HCT116 (cell line): ENCODE measurements at regions not wholly inside any gene's neighbourhood (a gene's known extent, or its start where the extent isn't known, plus 50 kb on each side); places are given as distances from the start of the nearest gene placed in this dataset.

ENCODE experiments used
- ATAC-seq: fragments of 200-7000 bp; cut with Tn5 transposase; 2 replicates; pipeline ENCODE4 v1.9.1; 2020; ENCODE audit warnings: mild to moderate bottlenecking, moderate library complexity
- BruUV-seq: library from RNA; stranded (reverse); fragments of 400-500 nt; replicated peaks from 2 replicates; lab custom pipeline; 2021; lab: Mats Ljungman, UMichigan
- CTCF ChIA-PET: fragments of 300-600 bp; sonication (Branson Sonifier 250); formaldehyde crosslinking; loops from one replicate; lab custom pipeline; 2021; ENCODE audit warnings: antibody characterized with exemption; lab: Charles Lee
- POLR2A ChIA-PET: fragments of 300-600, 350-600 bp; sonication (Branson Sonifier 250); formaldehyde crosslinking; loops from one replicate; lab custom pipeline; 2021; ENCODE audit warnings: antibody characterized with exemption; lab: Charles Lee
- RAD21 ChIA-PET, 2 experiments: fragments of 300-600 bp; sonication (Branson Sonifier 250); formaldehyde crosslinking; loops; one replicate each; lab custom pipeline; 2023; ENCODE audit warnings: low total read pairs in 2 of 2; ENCODE audit not compliant: uncharacterized antibody in 2 of 2, unreplicated experiment in 2 of 2, low non-redundant PET in 1 of 2; lab: Charles Lee
- DNase-seq: peaks from one replicate; pipeline ENCODE4 v3.0.0-alpha.2; 2010; ENCODE audit warnings: low read depth, low spot score
- H2AFZ ChIP-seq: fragments of 200-600 bp; shearing (Covaris generic), sonication (generic); 2 replicates; pipeline ENCODE4 v1.6.1; 2017; ENCODE audit warnings: low read depth, mixed run types, mixed read lengths, antibody characterized with exemption, low read length; ENCODE audit not compliant: poor library complexity, severe bottlenecking
- H3K27ac ChIP-seq: 2 replicates; pipeline ENCODE4 v1.5.1; 2012; ENCODE audit warnings: low read depth, low read length
- H3K27me3 ChIP-seq: fragments of 200-600 bp; sonication (generic); 2 replicates; pipeline ENCODE4 v1.6.1; 2016; ENCODE audit warnings: mixed run types, low read length, mixed read lengths; ENCODE audit not compliant: insufficient read depth
- H3K36me3 ChIP-seq, 2 experiments: fragments of 200-500 bp in 1 of 2; fragments of 200-600 bp in 1 of 2; sonication (Bioruptor generic) in 1 of 2; sonication (generic) in 1 of 2; 2 replicates each; pipeline versions ENCODE4 v1.5.1 to v1.6.1; 2014 to 2016; ENCODE audit warnings: low read length in 2 of 2, inconsistent platforms in 1 of 2, mixed read lengths in 1 of 2, mixed run types in 1 of 2; ENCODE audit not compliant: insufficient read depth in 2 of 2, control insufficient read depth in 1 of 2
- H3K4me1 ChIP-seq, 2 experiments: fragments of 200-600 bp in 1 of 2; sonication (generic) in 1 of 2; 2 replicates each; pipeline versions ENCODE4 v1.5.1 to v1.6.1; 2012 to 2017; ENCODE audit warnings: low read length in 2 of 2, inconsistent platforms in 1 of 2, mild to moderate bottlenecking in 1 of 2, mixed read lengths in 1 of 2, mixed run types in 1 of 2, moderate library complexity in 1 of 2; ENCODE audit not compliant: insufficient read depth in 2 of 2, control insufficient read depth in 1 of 2
- H3K4me2 ChIP-seq: fragments of 200-600 bp; sonication (generic); 2 replicates; pipeline ENCODE4 v1.6.1; 2017; ENCODE audit warnings: mixed run types, low read length, mixed read lengths
- H3K4me3 ChIP-seq, 2 experiments: fragments of 200-600 bp in 1 of 2; sonication (generic) in 1 of 2; replicated peaks in 1 of 2; 2 replicates each; pipeline ENCODE4 v1.5.1; 2011 to 2016; ENCODE audit warnings: low read length in 2 of 2, control low read depth in 1 of 2, low read depth in 1 of 2, mild to moderate bottlenecking in 1 of 2, mixed read lengths in 1 of 2, mixed run types in 1 of 2
- H3K79me2 ChIP-seq: fragments of 200-600 bp; sonication (generic); 2 replicates; pipeline ENCODE4 v1.6.1; 2017; ENCODE audit warnings: mild to moderate bottlenecking, mixed run types, low read length, moderate library complexity, mixed read lengths; ENCODE audit not compliant: insufficient read depth
- H3K9ac ChIP-seq: fragments of 200-600 bp; sonication (generic); 2 replicates; pipeline ENCODE4 v1.6.1; 2016; ENCODE audit warnings: low read length, mixed read lengths
- H3K9me2 ChIP-seq: fragments of 200-600 bp; sonication (generic), shearing (Covaris generic); 2 replicates; pipeline ENCODE4 v1.6.1; 2017; ENCODE audit warnings: mixed run types, mild to moderate bottlenecking, moderate library complexity; ENCODE audit not compliant: insufficient read depth
- H3K9me3 ChIP-seq, 2 experiments: fragments of 200-500 bp in 1 of 2; fragments of 200-600 bp in 1 of 2; sonication (Bioruptor generic) in 1 of 2; sonication (generic) in 1 of 2; 2 replicates each; pipeline ENCODE4 v1.6.1; 2014 to 2017; ENCODE audit warnings: low read length in 2 of 2, mixed read lengths in 2 of 2, inconsistent platforms in 1 of 2, low read depth in 1 of 2, mild to moderate bottlenecking in 1 of 2, mixed run types in 1 of 2, moderate library complexity in 1 of 2; ENCODE audit not compliant: control insufficient read depth in 1 of 2, insufficient read depth in 1 of 2
- H4K20me1 ChIP-seq: fragments of 200-600 bp; sonication (generic), shearing (Covaris generic); 2 replicates; pipeline ENCODE4 v1.6.1; 2017; ENCODE audit warnings: mixed run types, mild to moderate bottlenecking, moderate library complexity; ENCODE audit not compliant: insufficient read depth
- ATF3 ChIP-seq: IDR thresholded peaks from 2 replicates; pipeline ENCODE4 v1.6.1; 2012
- CEBPB ChIP-seq: IDR thresholded peaks from 2 replicates; pipeline ENCODE4 v1.6.1; 2012; ENCODE audit warnings: low read depth
- CTCF ChIP-seq, 3 experiments: fragments of 200-600 bp in 1 of 3; sonication (generic) in 1 of 3; IDR thresholded peaks in 2 of 3; conservative IDR thresholded peaks in 1 of 3; 2 replicates each; pipeline ENCODE4 v1.5.1; 2012 to 2017; ENCODE audit warnings: low read depth in 2 of 3, low read length in 2 of 3, antibody characterized with exemption in 1 of 3, borderline replicate concordance in 1 of 3, control low read depth in 1 of 3, mild to moderate bottlenecking in 1 of 3, mixed read lengths in 1 of 3, mixed run types in 1 of 3, moderate library complexity in 1 of 3; ENCODE audit not compliant: insufficient read depth in 1 of 3
- EGR1 ChIP-seq: IDR thresholded peaks from 2 replicates; pipeline ENCODE4 v1.6.1; 2012; ENCODE audit warnings: low read depth
- ELF1 ChIP-seq: IDR thresholded peaks from 2 replicates; pipeline ENCODE4 v1.6.1; 2012; ENCODE audit warnings: low read depth, borderline replicate concordance
- EZH2 ChIP-seq: fragments of 200-600 bp; sonication (generic); IDR thresholded peaks from 2 replicates; pipeline ENCODE4 v1.6.1; 2017; ENCODE audit warnings: antibody characterized with exemption, mixed run types
- EZH2phosphoT487 ChIP-seq: fragments of 200-600 bp; IDR thresholded peaks from 2 replicates; pipeline ENCODE4 v1.6.1; 2018; ENCODE audit warnings: antibody characterized with exemption, borderline replicate concordance
- FOSL1 ChIP-seq: IDR thresholded peaks from 2 replicates; pipeline ENCODE4 v1.6.1; 2012; ENCODE audit warnings: low read depth
- JUND ChIP-seq: IDR thresholded peaks from 2 replicates; pipeline ENCODE4 v1.6.1; 2012
- POLR2A ChIP-seq: IDR thresholded peaks from 2 replicates; pipeline ENCODE4 v1.7.0; 2011; ENCODE audit warnings: borderline replicate concordance; ENCODE audit not compliant: insufficient read depth, insufficient read length; ENCODE audit errors: extremely low read depth
- POLR2AphosphoS5 ChIP-seq: IDR thresholded peaks from 2 replicates; pipeline ENCODE4 v1.6.1; 2011; ENCODE audit warnings: mild to moderate bottlenecking, low read depth, low read length, moderate library complexity
- RAD21 ChIP-seq: IDR thresholded peaks from 2 replicates; pipeline ENCODE4 v1.6.1; 2012; ENCODE audit warnings: low read depth, mild to moderate bottlenecking
- REST ChIP-seq: IDR thresholded peaks from 2 replicates; pipeline ENCODE4 v1.6.1; 2012; ENCODE audit warnings: low read depth
- SIN3A ChIP-seq: IDR thresholded peaks from 2 replicates; pipeline ENCODE4 v1.6.1; 2012; ENCODE audit warnings: low read depth
- SP1 ChIP-seq: IDR thresholded peaks from 2 replicates; pipeline ENCODE4 v1.6.1; 2012; ENCODE audit warnings: low read depth
- SRF ChIP-seq: IDR thresholded peaks from 2 replicates; pipeline ENCODE4 v1.6.1; 2012; ENCODE audit warnings: low read depth
- TCF7L2 ChIP-seq: IDR thresholded peaks from 2 replicates; pipeline ENCODE4 v1.7.0; 2011; ENCODE audit warnings: borderline replicate concordance, inconsistent platforms; ENCODE audit not compliant: insufficient read depth, insufficient read length; ENCODE audit errors: extremely low read depth
- YY1 ChIP-seq: IDR thresholded peaks from 2 replicates; pipeline ENCODE4 v1.6.1; 2011; ENCODE audit warnings: low read length, low read depth, moderate library complexity, mild to moderate bottlenecking; ENCODE audit not compliant: insufficient replicate concordance; ENCODE audit errors: extremely low read depth
- ZBTB33 ChIP-seq: IDR thresholded peaks from 2 replicates; pipeline ENCODE4 v1.6.1; 2011; ENCODE audit warnings: mild to moderate bottlenecking, low read length, moderate library complexity; ENCODE audit not compliant: insufficient replicate concordance; ENCODE audit errors: extremely low read depth
- ZNF274 ChIP-seq: fragments of 200-500 bp; sonication (Bioruptor generic); IDR thresholded peaks from 2 replicates; pipeline ENCODE4 v1.6.1; 2014; ENCODE audit warnings: mild to moderate bottlenecking, low read depth, low read length, inconsistent platforms
- intact Hi-C: fragments of 100-400 bp; cut with micrococcal nuclease; formaldehyde crosslinking; loops from 2 replicates; pipeline ENCODE4 v1.10.0; 2022

- H3K27ac ChIP-seq: no peak overlapping the region
- intact Hi-C loops: no loop called here
- H3K9me3 ChIP-seq: no peaks in the 10 kb centered on the region
- RAD21 ChIA-PET: no interaction called here
- no peaks in the 10 kb centered on the region for H3K4me1 ChIP-seq
- CTCF ChIA-PET: no interaction called here
- H3K4me3 ChIP-seq: no peak overlapping the region
- no peak overlapping the region for H3K4me2 ChIP-seq
- no peaks in the 10 kb centered on the region for H4K20me1 ChIP-seq
- BruUV-seq: no TSS peak
- no peaks in the 10 kb centered on the region for H3K9me2 ChIP-seq
- POLR2A ChIA-PET: no interaction called here
- H2AFZ ChIP-seq: no peak overlapping the region
- H3K36me3 ChIP-seq: no peaks in the 10 kb centered on the region
- ATAC-seq: no peak
- H3K9ac ChIP-seq: no peak overlapping the region
- no peak for DNase-seq
- no peaks in the 10 kb centered on the region for H3K79me2 ChIP-seq
- peaks cover 36% of the 10 kb centered on the region for H3K27me3 ChIP-seq
- TF ChIP-seq ZNF274 (no peak), YY1 (no peak), REST (no peak), ELF1 (no peak), CTCF (IDR thresholded peaks at IDR 0.05 in 2 of 3, conservative IDR thresholded peaks at IDR 0.05 in 1 of 3; ENCODE audit: borderline replicate concordance in 1 of 3, insufficient read depth in 1 of 3, low read depth in 2 of 3, low read length in 2 of 3) (no peak), FOSL1 (no peak), EZH2phosphoT487 (no peak), EGR1 (no peak), TCF7L2 (no peak), SP1 (no peak), CEBPB (no peak), JUND (no peak), SIN3A (no peak), ZBTB33 (no peak), EZH2 (no peak), RAD21 (no peak), SRF (no peak), POLR2A (no peak), POLR2AphosphoS5 (no peak), ATF3 (no peak)
These were observed 136.8 kb downstream of the C5orf15 start for GRCh38 chr5:133831491-133832224.
